ENCODE measurements at regions not wholly inside any gene's neighbourhood (a gene's known extent, or its start where the extent isn't known, plus 50 kb on each side); places are given as distances from the start of the nearest gene placed in this dataset.

DNA sequence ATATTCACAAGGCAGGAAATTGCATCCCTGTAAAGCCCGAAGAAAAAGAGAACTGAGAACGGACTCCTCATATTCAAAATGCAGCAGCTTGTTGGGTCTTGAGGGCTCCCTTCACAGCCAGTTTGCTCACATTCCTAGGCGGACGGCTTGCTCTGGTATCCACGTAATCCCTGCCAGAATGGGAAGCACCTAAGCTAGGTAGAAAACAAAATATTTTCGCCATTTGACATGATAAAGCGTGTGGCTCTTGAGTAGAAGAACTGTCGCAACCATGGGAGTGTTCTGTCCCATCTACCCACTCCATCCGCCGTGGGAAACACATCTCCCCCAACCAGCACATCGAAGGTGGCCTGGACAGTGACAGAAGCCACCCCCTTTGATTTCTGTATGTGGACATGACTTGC is 183.1 kb downstream of the GAS1 start:
- no peak for DNase-seq (ENCODE audit: low spot score)

DNA sequence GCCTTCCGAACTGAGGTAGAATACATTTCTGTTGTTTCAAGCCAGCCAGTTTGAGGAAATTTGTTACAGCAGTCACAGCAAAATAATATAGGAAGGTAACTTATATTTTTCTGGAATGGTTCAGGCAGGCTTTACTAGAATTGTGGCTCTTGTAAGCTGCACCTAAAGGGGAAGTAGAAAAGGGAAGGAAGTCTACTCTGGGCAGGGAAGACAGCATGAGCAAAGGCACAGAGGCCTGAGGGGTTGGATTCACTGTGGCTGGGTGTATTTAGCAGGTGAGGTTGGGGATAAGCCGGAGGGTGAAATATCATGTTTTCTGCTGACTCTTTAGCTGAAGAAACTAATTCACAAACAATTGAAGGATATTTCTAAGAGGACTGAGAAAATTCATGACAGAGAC is 183.5 kb downstream of the GAS1 start:
- DNase-seq (ENCODE audit: low spot score) = no peak

DNA sequence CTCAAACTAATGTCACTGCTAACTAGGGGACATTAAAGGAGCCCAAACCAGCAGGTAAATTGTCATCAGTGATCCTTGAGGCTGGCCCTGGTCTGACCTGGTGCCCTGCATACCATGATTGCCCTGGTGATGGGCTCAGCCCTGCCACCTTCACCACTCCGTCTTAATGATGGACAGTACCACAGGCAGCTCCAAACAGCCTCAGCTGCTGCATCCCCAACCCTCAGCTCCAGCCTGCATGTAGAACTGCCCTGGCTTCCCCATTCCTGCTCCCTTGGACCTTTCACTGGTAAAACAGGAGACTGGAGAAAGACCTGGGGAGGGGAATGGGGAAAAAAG is 190.0 kb downstream of the GAS1 start:
- DNase-seq (ENCODE audit: low spot score) = no peak

DNA sequence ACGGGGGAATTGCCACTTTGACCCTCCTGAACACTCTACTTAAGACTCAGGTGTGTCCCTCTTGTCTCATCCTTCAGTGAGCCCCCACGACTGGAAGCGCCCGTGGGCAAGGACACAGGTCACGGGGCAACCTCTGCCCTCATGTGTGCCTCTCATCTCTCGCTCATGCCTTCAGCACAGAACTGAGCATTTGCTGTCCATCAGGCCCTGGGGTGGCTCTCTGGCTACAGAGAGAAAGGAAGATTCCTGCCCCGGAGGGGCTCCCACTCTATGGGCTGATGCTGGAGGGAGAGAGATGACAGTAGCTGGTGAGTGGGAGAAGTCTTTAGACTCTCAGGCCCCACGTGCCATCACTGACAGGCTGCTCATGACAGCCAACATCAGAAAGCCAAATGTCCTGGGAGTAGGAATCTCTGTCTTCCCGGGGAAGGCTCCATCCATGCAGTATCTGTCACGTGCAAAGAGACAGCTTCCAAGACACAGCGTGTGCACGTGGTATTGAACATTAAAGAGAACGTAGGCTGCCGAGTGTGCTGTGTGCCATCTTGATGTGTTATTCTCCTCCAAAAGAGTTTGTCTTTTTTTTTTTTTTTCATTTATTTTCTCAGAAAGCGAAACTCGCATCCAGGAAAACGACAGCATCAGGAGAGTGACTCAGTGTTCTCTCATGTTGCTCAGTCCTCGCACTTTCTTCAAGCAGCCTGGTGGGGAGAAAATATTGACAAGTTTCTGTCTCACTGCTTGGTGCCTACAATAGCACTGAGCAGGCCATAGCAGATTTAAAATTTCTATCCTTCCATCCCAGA is 190.5 kb downstream of the GAS1 start:
- DNase-seq (ENCODE audit: low spot score) = peak; percentile 46

DNA sequence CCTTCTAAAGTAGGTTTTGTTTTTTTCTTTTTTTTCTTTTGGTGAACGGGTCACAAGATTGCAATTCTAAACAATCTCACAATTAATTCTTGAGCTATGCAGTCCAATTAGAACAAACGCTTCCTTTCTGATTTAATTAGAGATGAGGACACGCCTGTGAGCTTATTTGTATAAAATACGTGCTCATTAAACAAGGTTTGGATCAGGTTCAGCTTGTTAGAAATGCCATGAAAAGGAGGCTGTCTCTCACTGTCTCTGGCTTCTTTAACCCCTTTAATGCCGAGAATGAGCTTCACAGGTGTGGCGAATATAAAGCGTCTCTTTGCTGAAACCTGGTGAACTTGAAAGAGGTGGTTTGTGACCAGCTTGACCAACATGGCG is 191.8 kb downstream of the GAS1 start:
- no peak for DNase-seq (ENCODE audit: low spot score)

DNA sequence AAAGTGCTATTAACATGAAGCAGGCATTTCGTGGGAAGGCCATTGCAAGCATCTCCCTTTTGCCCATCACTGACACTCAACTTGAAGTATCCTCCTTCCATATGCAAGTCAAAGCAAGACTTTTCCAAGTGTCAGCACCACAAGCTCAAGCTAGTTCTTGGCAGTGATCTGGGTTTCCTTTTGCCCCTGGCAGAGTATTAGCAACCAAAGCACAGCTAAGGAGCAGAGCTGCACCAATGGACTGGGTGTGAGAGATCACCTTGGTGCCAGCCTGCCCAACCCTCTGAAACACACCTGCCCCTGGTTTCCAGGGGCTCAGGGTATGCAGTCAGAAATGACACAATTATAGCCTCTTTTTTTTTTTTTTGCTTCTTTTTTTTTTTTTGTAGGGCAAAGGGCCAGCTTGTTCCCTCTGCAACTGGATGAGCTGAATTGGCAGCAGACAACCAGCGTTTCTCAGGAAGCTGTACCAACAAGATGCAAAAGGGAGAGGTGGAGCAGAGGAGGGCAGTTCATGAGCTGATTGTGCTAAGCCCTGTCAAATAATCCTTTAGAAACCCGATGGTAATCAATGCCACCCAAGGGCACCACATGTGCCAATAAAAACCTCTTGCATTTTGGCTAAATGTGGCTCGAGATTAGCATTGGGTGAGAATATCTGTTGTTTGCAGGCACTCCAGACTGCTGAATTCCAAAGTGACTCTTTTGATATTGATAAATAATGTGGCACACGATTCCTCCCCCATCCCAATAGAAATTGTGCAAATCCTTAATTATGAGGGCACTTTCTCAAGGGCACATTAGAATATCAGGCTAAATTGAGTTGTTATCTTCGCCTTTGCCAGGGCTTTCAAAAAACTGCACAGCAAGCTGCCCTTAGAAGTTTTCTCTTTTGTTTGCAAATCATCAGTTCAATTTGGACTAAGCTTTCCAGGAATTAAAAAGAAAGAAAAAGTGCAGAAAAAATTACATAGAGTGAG is 192.4 kb downstream of the GAS1 start:
- no peak for DNase-seq (ENCODE audit: low spot score)

DNA sequence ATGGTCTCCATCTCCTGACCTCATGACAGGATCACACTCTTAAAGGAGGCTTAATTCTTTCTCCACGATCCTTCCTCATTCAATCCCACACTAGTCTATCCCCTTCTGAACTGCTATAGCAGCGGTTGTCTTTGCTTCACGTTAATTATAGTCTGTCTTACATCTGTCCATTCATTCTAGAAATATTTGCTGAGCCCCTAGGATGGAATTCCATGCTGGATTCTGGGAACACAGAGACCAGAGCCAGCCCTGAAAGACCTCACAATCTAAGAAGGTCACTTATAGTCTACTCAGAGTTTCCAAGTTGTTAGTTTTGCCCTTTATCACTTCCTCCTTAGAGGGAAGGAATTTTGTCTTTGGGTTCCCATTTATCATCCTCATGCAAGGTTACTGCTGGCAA is 193.5 kb downstream of the GAS1 start:
- no peak for DNase-seq (ENCODE audit: low spot score)

DNA sequence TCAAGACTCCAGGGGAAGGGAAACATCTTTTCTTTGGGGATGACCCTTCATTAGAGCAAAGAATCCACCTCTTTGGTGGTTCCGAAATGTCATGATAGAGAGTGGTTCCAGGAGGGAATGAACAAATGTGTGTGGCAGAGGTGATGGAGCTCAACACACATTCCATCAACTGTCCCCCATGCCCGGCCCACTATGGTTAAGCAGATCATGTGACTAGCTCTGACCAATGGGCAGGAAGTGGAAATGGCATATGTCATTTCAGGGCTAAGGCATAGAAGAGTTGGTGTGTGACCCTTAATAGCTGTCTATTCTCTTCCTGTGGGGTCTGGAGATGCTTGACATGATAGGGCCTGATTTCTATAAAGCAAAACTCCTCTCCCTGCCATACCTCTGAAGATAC is 194.6 kb downstream of the GAS1 start:
- no peak for DNase-seq (ENCODE audit: low spot score)

DNA sequence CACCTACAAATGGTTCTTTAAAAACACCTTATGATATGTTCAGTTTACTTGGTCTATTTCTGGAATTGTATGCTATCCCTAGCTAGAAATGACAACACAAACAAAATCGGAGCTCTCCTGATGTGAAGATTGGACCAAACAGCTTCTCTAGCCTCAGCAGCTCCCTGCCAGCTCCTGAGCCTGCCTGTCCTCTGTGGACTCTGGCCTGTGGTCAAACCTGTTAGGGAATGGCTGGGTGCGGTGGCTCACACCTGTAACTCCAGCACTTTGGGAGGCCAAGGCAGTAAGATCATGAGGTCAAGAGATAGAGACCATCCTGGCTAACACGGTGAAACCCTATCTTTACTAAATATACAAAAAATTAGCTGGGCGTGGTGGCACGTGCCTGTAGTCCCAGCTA is 195.3 kb downstream of the GAS1 start:
- no peak for DNase-seq (ENCODE audit: low spot score)

DNA sequence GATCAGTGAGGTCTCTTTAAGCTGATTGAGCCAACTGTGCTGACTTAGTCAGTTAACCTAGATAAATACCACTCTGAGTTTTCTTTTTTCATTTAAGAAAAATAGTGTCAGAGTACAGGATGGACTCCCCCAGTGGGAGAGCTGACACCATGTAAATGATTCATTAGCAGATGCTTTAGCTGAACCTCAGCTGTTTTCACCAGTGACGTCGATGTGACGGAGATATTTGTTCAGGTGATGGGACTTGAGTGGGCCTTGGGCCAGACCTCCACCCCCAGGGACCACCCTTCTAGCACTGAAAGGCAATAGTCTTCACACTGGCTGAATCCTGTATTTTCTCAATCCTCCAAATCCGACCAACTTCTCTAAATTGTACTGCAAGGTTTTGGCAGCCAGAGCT is 196.1 kb downstream of the GAS1 start:
- no peak for DNase-seq (ENCODE audit: low spot score)

DNA sequence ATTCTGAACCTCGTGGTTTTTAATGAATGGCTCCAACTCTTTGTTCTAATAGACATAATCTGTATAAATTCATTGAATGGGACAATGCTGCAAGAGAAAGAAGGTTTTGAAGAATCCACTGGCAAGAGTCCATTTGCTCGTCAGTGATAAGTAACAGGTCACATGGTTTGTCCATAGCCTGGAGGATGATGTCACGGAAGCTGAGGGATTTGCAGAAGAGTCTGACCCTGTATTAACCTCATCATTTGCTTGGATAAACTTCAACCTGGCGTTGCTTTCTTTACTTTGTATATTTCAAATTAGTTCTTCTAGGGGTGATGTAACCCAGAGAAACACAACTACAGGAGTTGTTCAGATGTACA is 197.4 kb downstream of the GAS1 start:
- DNase-seq (ENCODE audit: low spot score) = no peak

DNA sequence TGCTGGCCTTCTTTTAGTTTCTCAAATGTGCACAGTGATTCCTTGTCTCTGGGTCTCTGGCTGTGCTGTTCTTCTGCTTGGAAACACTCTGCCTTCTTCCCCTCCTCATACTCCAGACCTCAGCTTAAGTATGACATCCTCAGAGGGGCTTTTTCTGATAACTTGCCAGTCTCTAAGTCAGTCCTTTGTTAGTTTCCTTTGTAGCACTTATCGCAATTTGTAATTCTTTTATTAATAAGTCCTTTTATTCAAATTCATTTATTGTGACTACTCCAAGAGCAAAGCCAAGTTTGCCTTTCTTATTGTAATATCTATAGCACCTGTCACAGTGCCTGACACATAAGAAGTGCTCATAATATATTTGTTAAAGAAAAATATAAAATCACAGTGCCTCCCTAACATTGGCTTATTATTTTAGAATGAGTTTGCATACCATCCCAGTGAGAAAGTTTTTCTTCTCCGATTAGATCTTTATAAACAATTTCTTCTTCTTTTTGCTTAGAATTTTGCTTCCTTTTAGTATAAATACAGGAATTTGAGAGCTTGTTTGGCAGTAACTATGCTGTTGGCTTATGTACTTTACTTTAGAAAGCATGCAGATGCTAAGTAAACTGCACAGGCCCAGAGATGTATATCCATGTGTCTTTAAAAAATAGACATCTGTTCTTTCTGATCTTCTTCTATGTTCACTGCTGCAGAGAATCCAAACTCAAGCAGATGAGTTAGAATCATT is 198.0 kb downstream of the GAS1 start:
- DNase-seq (ENCODE audit: low spot score) = no peak

DNA sequence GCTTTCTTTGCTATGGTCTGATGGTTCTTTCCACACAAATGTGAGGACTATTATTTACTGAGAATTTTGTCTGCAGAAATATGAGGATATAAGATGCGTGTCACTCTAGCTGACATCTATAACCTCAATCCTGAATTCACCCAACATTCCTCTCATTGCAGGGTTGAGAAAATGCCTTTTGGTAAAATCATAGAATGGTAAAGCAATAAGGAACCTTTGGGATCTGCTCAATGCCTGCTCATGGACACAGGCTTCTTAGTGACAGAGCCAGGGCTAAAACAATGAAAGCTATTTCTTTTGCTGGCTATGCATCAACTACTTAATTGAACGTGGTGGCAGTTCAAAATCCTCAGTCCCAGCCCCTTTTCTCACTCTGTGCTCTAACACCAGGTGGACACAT is 199.6 kb downstream of the GAS1 start:
- peak; percentile 11 for DNase-seq (ENCODE audit: low spot score)

DNA sequence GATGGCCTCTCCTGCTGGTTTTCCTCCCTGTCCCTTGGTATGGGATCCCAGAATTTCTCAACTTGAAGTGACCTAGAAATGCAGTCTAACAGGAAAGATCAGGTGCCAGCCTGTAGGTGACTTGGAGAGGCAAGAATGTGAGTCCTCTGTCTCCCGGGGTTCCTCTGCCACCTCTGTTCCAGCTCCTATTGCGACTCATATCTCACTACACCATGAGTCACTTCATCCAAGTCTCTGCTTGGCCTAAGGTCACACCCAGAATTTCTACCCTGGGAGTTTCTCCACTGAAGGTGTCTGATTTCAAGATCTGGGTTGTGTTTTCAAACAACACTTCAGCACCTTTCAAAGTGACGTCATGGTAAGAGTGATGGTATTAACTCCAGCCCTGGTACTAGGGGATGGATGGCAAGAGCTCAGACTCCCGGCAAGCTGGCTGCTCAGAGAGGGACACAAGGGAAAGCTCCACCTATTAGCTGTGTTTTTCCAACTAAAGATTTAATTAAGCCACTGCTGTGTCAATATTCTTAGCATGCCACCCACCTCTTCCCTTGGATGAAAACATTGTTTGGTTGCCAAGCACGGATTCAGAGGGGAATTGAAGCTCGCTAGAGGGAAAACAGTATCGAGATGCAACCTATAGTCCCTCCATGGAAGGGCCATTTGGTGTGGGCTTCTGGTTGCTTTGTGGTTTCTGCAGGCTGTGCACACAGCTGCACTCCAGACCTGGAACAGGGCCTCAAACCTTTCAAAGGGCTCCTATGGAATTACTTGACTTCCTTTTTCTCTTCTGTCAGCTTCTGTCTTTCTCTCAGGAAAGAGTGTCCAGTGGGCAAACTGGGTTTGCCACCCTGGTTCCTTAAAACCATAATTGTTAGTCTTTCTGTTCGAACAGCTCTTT is 205.7 kb downstream of the GAS1 start:
- DNase-seq (ENCODE audit: low spot score) = peak; percentile 71

DNA sequence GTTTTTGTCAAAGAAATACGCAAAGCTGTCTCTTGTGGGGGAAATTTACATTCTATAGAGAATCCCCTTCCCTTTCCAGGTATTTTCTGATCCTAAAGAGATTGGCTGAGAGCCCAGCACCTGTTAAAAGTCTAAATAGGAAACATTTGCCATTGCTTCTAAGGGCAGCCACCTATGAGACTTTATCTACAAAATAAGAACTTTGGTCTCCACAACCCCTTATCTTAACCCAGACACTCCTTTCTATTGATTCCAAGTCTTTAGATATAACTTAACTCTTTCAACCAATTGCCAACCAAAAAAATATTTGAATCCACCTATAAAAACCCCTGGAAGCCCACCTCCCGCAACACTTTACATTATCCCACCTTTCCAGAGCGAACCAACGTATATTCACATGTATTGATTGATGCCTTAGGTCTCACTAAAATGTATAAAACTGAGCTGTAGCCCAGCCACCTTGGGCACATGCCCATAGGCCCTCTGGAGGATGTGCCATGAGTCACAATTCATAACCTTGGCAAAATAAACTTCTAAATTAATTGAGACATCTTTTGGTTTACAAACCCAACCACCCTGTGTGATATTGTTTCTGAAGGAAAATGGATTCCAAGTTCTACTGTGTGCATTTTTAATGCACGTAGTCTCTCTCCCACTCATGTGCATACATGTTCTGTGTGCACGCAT is 211.4 kb downstream of the GAS1 start:
- DNase-seq (ENCODE audit: low spot score) = no peak

DNA sequence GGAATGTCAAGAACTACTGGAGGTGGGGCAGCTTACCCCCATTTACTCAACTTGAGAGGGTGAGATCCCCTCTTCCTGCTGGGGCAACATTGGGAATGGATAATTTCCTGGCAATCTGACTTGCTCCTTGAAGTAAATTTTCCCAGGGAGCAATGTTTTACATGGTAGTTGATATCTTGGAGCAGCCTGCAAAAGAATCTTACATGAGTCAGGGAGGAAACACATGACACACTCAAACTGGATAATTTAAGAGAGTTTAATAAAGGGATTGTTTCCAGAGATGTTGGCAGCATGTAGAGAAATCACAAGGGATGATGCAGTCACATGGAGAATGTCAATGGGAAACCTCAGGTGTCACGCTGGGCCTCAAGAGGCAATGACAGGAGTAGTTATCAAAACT is 212.5 kb downstream of the GAS1 start:
- DNase-seq (ENCODE audit: low spot score) = peak; percentile 73

DNA sequence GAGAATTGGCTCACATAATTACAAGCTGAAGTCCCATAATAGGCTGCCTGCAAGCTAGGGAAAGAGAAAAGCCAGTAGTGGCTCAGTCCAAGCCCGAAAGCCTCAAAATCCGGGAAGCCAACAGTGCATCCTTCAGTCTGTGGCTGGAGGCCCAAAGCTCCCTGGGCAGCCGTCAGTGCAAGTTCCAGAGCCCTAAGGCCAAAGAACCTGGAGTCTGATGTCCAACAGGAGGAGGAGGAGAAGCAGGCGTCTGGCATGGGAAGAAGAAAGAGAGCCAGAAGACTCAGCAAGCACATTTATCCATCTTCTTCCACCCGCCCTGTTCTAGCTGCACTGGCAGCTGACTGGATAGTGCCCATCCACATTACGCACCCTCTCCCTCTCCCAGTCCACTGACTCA is 213.4 kb downstream of the GAS1 start:
- DNase-seq (ENCODE audit: low spot score) = no peak

DNA sequence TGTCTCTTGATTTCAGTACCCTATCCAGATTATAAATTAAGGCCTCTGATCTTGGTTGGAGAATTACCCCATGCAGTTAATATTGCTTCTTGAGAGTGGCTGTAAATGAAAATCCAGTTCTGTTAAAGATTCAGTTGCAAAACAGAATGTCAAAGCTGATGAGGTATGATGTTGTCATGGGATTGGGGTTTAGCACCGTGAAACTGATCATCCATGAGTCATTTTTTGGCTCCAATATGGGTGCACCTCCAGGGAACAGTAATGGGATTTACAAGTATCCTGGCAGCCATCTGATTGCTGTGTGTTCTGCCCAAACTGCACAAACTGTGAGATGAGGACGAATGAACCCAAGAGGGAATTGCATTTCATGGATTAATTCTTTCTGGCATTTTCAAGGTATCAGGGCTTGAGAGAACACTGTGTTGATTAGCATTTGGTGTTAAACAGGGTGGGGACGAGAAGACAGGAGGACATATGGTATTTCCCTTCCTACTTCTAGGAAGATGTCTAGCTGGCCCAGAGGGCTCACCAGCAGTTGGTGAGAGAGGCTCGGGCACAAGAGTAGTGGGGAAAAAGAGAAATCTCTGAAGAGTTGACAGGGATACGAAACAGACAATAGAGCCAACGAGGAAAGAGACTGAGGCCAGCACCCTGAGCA is 214.7 kb downstream of the GAS1 start:
- DNase-seq (ENCODE audit: low spot score) = peak; percentile 87

DNA sequence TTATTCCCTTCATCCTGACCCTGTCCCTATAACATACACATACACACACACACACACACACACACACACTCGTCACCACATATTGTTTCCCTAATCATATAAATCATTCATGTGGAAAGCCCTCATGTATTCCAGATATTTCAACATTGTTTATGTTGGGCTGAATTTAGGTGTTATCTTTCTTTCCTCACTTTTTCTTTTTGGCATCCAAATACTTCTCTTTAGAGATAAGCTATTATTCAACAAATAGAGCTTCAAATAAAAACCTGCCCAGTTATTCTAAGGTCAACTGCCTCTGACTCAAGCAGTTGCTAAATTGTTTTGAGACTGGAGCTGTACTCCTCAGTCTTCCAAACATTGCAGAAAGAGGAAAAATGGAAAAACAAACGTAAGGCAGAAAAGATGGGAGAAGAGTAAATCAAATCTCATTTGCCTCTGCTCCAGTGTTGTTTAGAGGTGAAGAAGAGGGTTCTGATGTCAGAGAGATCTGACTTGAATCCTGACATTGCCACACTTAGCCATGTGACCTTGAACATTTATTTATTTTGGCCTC is 215.7 kb downstream of the GAS1 start:
- no peak for DNase-seq (ENCODE audit: low spot score)

Measured in AG08395 (cell line).